DOHH2 (cell line): ENCODE measurements at regions not wholly inside any gene's neighbourhood (a gene's known extent, or its start where the extent isn't known, plus 50 kb on each side); places are given as distances from the start of the nearest gene placed in this dataset.

Experiments used
- EZH2phosphoT487 ChIP-seq: fragments of 200-600 bp; sonication (generic); IDR thresholded peaks from 2 replicates; pipeline ENCODE4 v1.6.1; 2017; ENCODE audit warnings: borderline replicate concordance, mild to moderate bottlenecking, antibody characterized with exemption, low read length, moderate library complexity, mixed read lengths
- TF ChIP-seq, protein P1 (sequence below): fragments of 200-600 bp; sonication (generic); IDR thresholded peaks from one replicate; pipeline ENCODE4 v1.5.1; 2014; ENCODE audit warnings: antibody characterized with exemption, mild to moderate bottlenecking, low read depth, low read length; ENCODE audit not compliant: poor library complexity, severe bottlenecking

DNA sequence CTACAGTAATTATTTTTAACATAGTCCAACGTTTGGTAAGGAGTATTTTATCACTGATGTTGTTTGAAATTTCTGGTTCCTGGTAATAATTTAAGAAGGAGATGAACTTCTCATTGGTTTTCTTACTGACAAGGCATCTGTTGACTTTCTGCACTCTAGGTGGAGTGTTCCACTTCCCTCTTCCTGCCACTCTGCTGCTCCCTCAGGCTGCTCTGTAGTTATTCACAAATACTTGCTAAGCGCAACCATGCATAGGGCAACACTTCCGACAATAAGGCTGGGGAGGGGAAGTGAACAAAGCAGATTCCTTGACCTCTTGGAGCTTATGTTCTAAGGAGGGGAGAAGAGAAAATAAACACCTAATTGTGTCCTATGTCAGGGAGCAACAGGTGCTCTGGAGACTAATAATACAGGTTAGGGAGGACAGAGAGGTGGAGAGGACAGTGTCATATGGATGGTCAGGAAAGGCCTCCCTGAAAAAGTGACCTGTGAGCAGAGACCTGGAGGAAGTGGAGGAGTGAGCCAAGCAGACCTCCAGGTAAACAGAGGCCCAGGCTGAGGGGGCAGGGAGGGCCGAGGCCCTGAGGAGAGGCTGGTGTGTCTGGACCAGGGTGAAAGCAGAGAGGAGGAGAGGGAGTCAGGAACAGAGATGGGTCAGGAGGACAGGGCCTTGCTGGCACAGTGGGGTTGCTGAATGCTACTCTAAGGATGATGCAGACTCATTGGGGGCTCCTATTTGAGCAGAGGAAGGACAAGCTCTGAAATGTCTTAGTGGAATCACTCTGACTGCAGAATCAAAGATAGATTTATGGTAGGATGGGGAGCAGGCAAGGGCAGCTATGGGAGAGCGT lies 134.8 kb upstream of the SLC24A3 start:
- TF ChIP-seq, protein P1, sequence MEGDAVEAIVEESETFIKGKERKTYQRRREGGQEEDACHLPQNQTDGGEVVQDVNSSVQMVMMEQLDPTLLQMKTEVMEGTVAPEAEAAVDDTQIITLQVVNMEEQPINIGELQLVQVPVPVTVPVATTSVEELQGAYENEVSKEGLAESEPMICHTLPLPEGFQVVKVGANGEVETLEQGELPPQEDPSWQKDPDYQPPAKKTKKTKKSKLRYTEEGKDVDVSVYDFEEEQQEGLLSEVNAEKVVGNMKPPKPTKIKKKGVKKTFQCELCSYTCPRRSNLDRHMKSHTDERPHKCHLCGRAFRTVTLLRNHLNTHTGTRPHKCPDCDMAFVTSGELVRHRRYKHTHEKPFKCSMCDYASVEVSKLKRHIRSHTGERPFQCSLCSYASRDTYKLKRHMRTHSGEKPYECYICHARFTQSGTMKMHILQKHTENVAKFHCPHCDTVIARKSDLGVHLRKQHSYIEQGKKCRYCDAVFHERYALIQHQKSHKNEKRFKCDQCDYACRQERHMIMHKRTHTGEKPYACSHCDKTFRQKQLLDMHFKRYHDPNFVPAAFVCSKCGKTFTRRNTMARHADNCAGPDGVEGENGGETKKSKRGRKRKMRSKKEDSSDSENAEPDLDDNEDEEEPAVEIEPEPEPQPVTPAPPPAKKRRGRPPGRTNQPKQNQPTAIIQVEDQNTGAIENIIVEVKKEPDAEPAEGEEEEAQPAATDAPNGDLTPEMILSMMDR: no peak
- TF ChIP-seq EZH2phosphoT487: no peak
